Large intestine (tissue), 3 donors: ENCODE measurements at regions not wholly inside any gene's neighbourhood (a gene's known extent, or its start where the extent isn't known, plus 50 kb on each side); places are given as distances from the start of the nearest gene placed in this dataset.

Experiments used
- DNase-seq, 2 donors: peaks; one replicate each; pipeline versions ENCODE4 v3.0.0 to v3.0.0-alpha.2; 2013
- H3K27ac ChIP-seq: one replicate; pipeline ENCODE4 v1.5.1; 2013; ENCODE audit warnings: low read length
- H3K27me3 ChIP-seq: 2 replicates; pipeline ENCODE4 v1.6.1; 2013; ENCODE audit warnings: low read length; ENCODE audit not compliant: control insufficient read depth, insufficient read depth
- H3K36me3 ChIP-seq: 2 replicates; pipeline ENCODE4 v1.6.1; 2013; ENCODE audit warnings: low read length; ENCODE audit not compliant: control insufficient read depth, insufficient read depth
- H3K4me1 ChIP-seq: one replicate; pipeline ENCODE4 v1.6.1; 2013; ENCODE audit warnings: low read length; ENCODE audit not compliant: control insufficient read depth, insufficient read depth
- H3K4me3 ChIP-seq: one replicate; pipeline ENCODE4 v1.5.1; 2013; ENCODE audit warnings: low read length
- H3K9me3 ChIP-seq: one replicate; pipeline ENCODE4 v1.6.1; 2013; ENCODE audit warnings: mild to moderate bottlenecking, low read depth, low read length, moderate library complexity; ENCODE audit not compliant: control insufficient read depth
- WGBS: methylation state at CpG from one replicate; pipeline ENCODE4 v1.1.5; 2013; ENCODE audit warnings: low lambda C conversion rate; ENCODE audit not compliant: insufficient coverage; 5-methylcytosine and 5-hydroxymethylcytosine counted together

GRCh38 chr13:107974409-107974808 lies 240.9 kb downstream of the LIG4 start:
- H3K36me3 ChIP-seq = no peaks in the 10 kb centered on the region
- DNase-seq = no peak
- WGBS = 90% methylated on average over 2 of the region's 2 CpGs
- H3K9me3 ChIP-seq = no peaks in the 10 kb centered on the region
- no peak overlapping the region for H3K27ac ChIP-seq
- H3K4me3 ChIP-seq = no peak overlapping the region
- H3K27me3 ChIP-seq = no peaks in the 10 kb centered on the region
- no peaks in the 10 kb centered on the region for H3K4me1 ChIP-seq

GRCh38 chr13:107969546-107969945 lies 245.8 kb downstream of the LIG4 start:
- Histone ChIP-seq H3K4me3 (no peak overlapping the region), H3K9me3 (no peaks in the 10 kb centered on the region), H3K4me1 (no peaks in the 10 kb centered on the region), H3K27ac (no peak overlapping the region), H3K36me3 (no peaks in the 10 kb centered on the region), H3K27me3 (no peaks in the 10 kb centered on the region)
- WGBS = 89% methylated on average over 1 of the region's 1 CpG
- DNase-seq = no peak

- no CpG with 5 or more reads among the region's 1 CpG for WGBS
- Histone ChIP-seq H3K36me3 (no peaks in the 10 kb centered on the region), H3K27me3 (no peaks in the 10 kb centered on the region), H3K4me3 (no peak overlapping the region), H3K4me1 (no peaks in the 10 kb centered on the region), H3K27ac (no peak overlapping the region), H3K9me3 (no peaks in the 10 kb centered on the region)
- no peak for DNase-seq
Measured at GRCh38 chr13:107968470-107968869, 246.9 kb downstream of the LIG4 start.

- H3K27me3 ChIP-seq = no peaks in the 10 kb centered on the region
- H3K4me1 ChIP-seq = no peaks in the 10 kb centered on the region
- H3K4me3 ChIP-seq = no peak overlapping the region
- 57% methylated on average over 2 of the region's 5 CpGs for WGBS
- H3K36me3 ChIP-seq = no peaks in the 10 kb centered on the region
- peak; percentile 3 to 6 for DNase-seq
- no peaks in the 10 kb centered on the region for H3K9me3 ChIP-seq
- H3K27ac ChIP-seq = no peak overlapping the region
Measured at GRCh38 chr13:107964395-107964794, 250.9 kb downstream of the LIG4 start.

- H3K27ac ChIP-seq = no peak overlapping the region
- 25% methylated on average over 1 of the region's 1 CpG for WGBS
- H3K36me3 ChIP-seq = no peaks in the 10 kb centered on the region
- DNase-seq = no peak
- H3K4me3 ChIP-seq = no peak overlapping the region
- H3K27me3 ChIP-seq = no peaks in the 10 kb centered on the region
- no peaks in the 10 kb centered on the region for H3K4me1 ChIP-seq
- no peaks in the 10 kb centered on the region for H3K9me3 ChIP-seq
Measured at GRCh38 chr13:107961849-107962608, 253.3 kb downstream of the LIG4 start.

- no peaks in the 10 kb centered on the region for H3K4me1 ChIP-seq
- no peak overlapping the region for H3K4me3 ChIP-seq
- no peaks in the 10 kb centered on the region for H3K36me3 ChIP-seq
- H3K9me3 ChIP-seq = no peaks in the 10 kb centered on the region
- no peak for DNase-seq
- WGBS = no CpG with 5 or more reads among the region's 1 CpG
- no peak overlapping the region for H3K27ac ChIP-seq
- H3K27me3 ChIP-seq = no peaks in the 10 kb centered on the region
Measured at GRCh38 chr13:107960301-107960700, 255.0 kb downstream of the LIG4 start.

GRCh38 chr13:107956889-107957288 lies 258.4 kb downstream of the LIG4 start:
- H3K4me3 ChIP-seq = no peak overlapping the region
- H3K27me3 ChIP-seq = no peaks in the 10 kb centered on the region
- H3K36me3 ChIP-seq = no peaks in the 10 kb centered on the region
- H3K9me3 ChIP-seq = no peaks in the 10 kb centered on the region
- H3K4me1 ChIP-seq = no peaks in the 10 kb centered on the region
- H3K27ac ChIP-seq = no peak overlapping the region
- WGBS = no CpG with 5 or more reads among the region's 3 CpGs
- no peak for DNase-seq

GRCh38 chr13:107942030-107942617 lies 273.2 kb downstream of the LIG4 start:
- peaks cover 5% of the 10 kb centered on the region for H3K4me1 ChIP-seq
- peak; percentile 57 to 66 for DNase-seq
- H3K27me3 ChIP-seq = no peaks in the 10 kb centered on the region
- H3K27ac ChIP-seq = peak overlapping the region; percentile 20
- H3K9me3 ChIP-seq = no peaks in the 10 kb centered on the region
- no CpG with 5 or more reads among the region's 4 CpGs for WGBS
- no peak overlapping the region for H3K4me3 ChIP-seq
- no peaks in the 10 kb centered on the region for H3K36me3 ChIP-seq

GRCh38 chr13:107941345-107942029 lies 273.8 kb downstream of the LIG4 start:
- Histone ChIP-seq H3K9me3 (no peaks in the 10 kb centered on the region), H3K4me3 (no peak overlapping the region), H3K27ac (peak overlapping the region; percentile 20), H3K36me3 (no peaks in the 10 kb centered on the region), H3K4me1 (peaks cover 5% of the 10 kb centered on the region), H3K27me3 (no peaks in the 10 kb centered on the region)
- WGBS = no CpG with 5 or more reads among the region's 2 CpGs
- no peak for DNase-seq

- 80% methylated on average over 1 of the region's 2 CpGs for WGBS
- no peak overlapping the region for H3K27ac ChIP-seq
- DNase-seq = no peak
- no peaks in the 10 kb centered on the region for H3K36me3 ChIP-seq
- no peaks in the 10 kb centered on the region for H3K27me3 ChIP-seq
- H3K9me3 ChIP-seq = no peaks in the 10 kb centered on the region
- H3K4me1 ChIP-seq = peaks cover 5% of the 10 kb centered on the region
- H3K4me3 ChIP-seq = no peak overlapping the region
Measured at GRCh38 chr13:107937848-107938247, 277.5 kb downstream of the LIG4 start.
